ENCODE measurements at regions not wholly inside any gene's neighbourhood (a gene's known extent, or its start where the extent isn't known, plus 50 kb on each side); places are given as distances from the start of the nearest gene placed in this dataset.

GRCh38 chr4:81290813-81291212 lies 75.8 kb upstream of the PRKG2 start:
- TF ChIP-seq CTCF (IDR thresholded peaks at IDR 0.05) = no peak
- no peak for TF ChIP-seq POLR2A (IDR thresholded peaks at IDR 0.05)

All from right lobe of liver (tissue), 4 donors.